ENCODE measurements at regions not wholly inside any gene's neighbourhood (a gene's known extent, or its start where the extent isn't known, plus 50 kb on each side); places are given as distances from the start of the nearest gene placed in this dataset.

- no peaks in the 10 kb centered on the region for H3K36me3 ChIP-seq (replicated peaks in 1 of 2; ENCODE audit: control insufficient read depth in 1 of 2, insufficient read depth in 2 of 2, low read length in 2 of 2)
- no peak overlapping the region for H3K4me3 ChIP-seq (replicated peaks in 1 of 3; ENCODE audit: insufficient read depth in 1 of 3, low read depth in 2 of 3, low read length in 3 of 3)
- no peak overlapping the region for H3K27ac ChIP-seq (ENCODE audit: extremely low read length, insufficient read depth, low read length)
- FAIRE-seq (no peak), DNase-seq (ENCODE audit: low spot score) (no peak), ATAC-seq (no peak)
- ChIA-PET POLR2A (no interaction called here), CTCF (ENCODE audit: low intra/inter-chr PET ratio, low total read pairs) (no interaction called here)
- no peak for TF ChIP-seq NBN (conservative IDR thresholded peaks at IDR 0.05)
- no peak for TF ChIP-seq ZNF749 (CRISPR knock-in tag; IDR thresholded peaks at IDR 0.05; ENCODE audit: borderline replicate concordance)
- TF ChIP-seq ZNF737 (CRISPR knock-in tag; IDR thresholded peaks at IDR 0.05; ENCODE audit: borderline replicate concordance): no peak
- no peak for TF ChIP-seq NR2F6 (IDR thresholded peaks at IDR 0.05)
- TF ChIP-seq NR2F6 (CRISPR knock-in tag; IDR thresholded peaks at IDR 0.05): no peak
- no peak for TF ChIP-seq ZNF577 (CRISPR knock-in tag; IDR thresholded peaks at IDR 0.05; ENCODE audit: borderline replicate concordance, low read depth)
- peak; percentile 96 for TF ChIP-seq CREB1 (IDR thresholded peaks at IDR 0.05)
- TF ChIP-seq CREB1 (CRISPR knock-in tag; IDR thresholded peaks at IDR 0.05): no peak
- TF ChIP-seq ATF7 (IDR thresholded peaks at IDR 0.05): 0 out of 2 replicates have a peak, but pooled peaks have one; percentile 7
- no peak for TF ChIP-seq ATF7 (CRISPR knock-in tag; IDR thresholded peaks at IDR 0.05)
- no peak for TF ChIP-seq BORCS8-MEF2B (CRISPR knock-in tag; IDR thresholded peaks at IDR 0.05)
- no peak for TF ChIP-seq TSC22D2 (CRISPR knock-in tag; IDR thresholded peaks at IDR 0.05; ENCODE audit: borderline replicate concordance)
- no peak for TF ChIP-seq JARID2 (CRISPR knock-in tag; IDR thresholded peaks at IDR 0.05; ENCODE audit: insufficient replicate concordance)
- no peak for TF ChIP-seq SIN3A (IDR thresholded peaks at IDR 0.05; ENCODE audit: borderline replicate concordance, low read depth, low read length)
- TF ChIP-seq HINFP (CRISPR knock-in tag; IDR thresholded peaks at IDR 0.05; ENCODE audit: low read depth): no peak
- no peaks in the 10 kb centered on the region for H3K9me3 ChIP-seq (ENCODE audit: low read length)
- no peak overlapping the region for H3K9ac ChIP-seq (ENCODE audit: insufficient read depth, low read depth, low read length)
- in situ Hi-C loops (cut with HindIII; ENCODE audit: extremely low pct_ligation_motif_present, low pct_unique_long_range_greater_than_20kb): no loop called here
- H4K20me1 ChIP-seq (ENCODE audit: insufficient read depth, low read length): no peaks in the 10 kb centered on the region
- peaks cover 0 to 19% of the 10 kb centered on the region in 2 experiments; a peak in 2 of 5 replicates for H3K27me3 ChIP-seq (ENCODE audit: control insufficient read depth in 1 of 2, insufficient read depth in 2 of 2, low read length in 2 of 2)
- no peaks in the 10 kb centered on the region for H3K4me1 ChIP-seq (ENCODE audit: insufficient read depth, low read length)
- 0% methylated on average over 4 of the region's 4 CpGs for WGBS (ENCODE audit: low lambda C conversion rate)
- H3K79me2 ChIP-seq (ENCODE audit: insufficient read depth, low read length): no peaks in the 10 kb centered on the region
- no peak overlapping the region for H2AFZ ChIP-seq (ENCODE audit: low read length)
- H3K4me2 ChIP-seq (ENCODE audit: low read depth, low read length): no peak overlapping the region
- no TSS peak for BruUV-seq (replicated peaks)
- intact Hi-C loops (cut with micrococcal nuclease; ENCODE audit: unreplicated experiment): no loop called here
Measured at GRCh38 chr12:130247634-130248237, 85.5 kb downstream of the FZD10 start.
